B cell (primary cell): ENCODE measurements at regions not wholly inside any gene's neighbourhood (a gene's known extent, or its start where the extent isn't known, plus 50 kb on each side); places are given as distances from the start of the nearest gene placed in this dataset.

ENCODE experiments used
- ATAC-seq: fragments of 200-7000 bp; cut with Tn5 transposase; one replicate; pipeline ENCODE4 v1.10.0; 2021; ENCODE audit warnings: low read depth, mild to moderate bottlenecking, moderate number of reproducible peaks, moderate library complexity
- CTCF ChIA-PET: fragments of 350-600 bp; sonication (Branson Sonifier 250); formaldehyde crosslinking; loops from one replicate; lab custom pipeline; 2021; ENCODE audit warnings: antibody characterized with exemption, inconsistent platforms; lab: Charles Lee
- POLR2A ChIA-PET: fragments of 350-600 bp; sonication (Branson Sonifier 250); formaldehyde crosslinking; loops from one replicate; lab custom pipeline; 2021; ENCODE audit warnings: antibody characterized with exemption; lab: Charles Lee
- DNase-seq: peaks from one replicate; pipeline ENCODE4 v3.0.0; 2013
- H2AFZ ChIP-seq: 2 replicates; pipeline ENCODE4 v1.6.1; 2012; ENCODE audit warnings: mild to moderate bottlenecking, low read depth, low read length; ENCODE audit not compliant: insufficient read depth, poor library complexity, severe bottlenecking
- H3K27ac ChIP-seq, 2 donors: 1 replicate in 1 of 2; 2 replicates in 1 of 2; pipeline ENCODE4 v1.5.1; 2012 to 2013; ENCODE audit warnings: low read length in 2 of 2, mild to moderate bottlenecking in 2 of 2, moderate library complexity in 1 of 2
- H3K27me3 ChIP-seq, 4 experiments: fragments of 200-600 bp in 1 of 4; sonication (generic) in 1 of 4; replicated peaks in 1 of 4; 1 replicate in 2 of 4; 2 replicates in 2 of 4; pipeline versions ENCODE4 v1.6.1 to v1.7.0; 2013 to 2016; ENCODE audit warnings: low read length in 3 of 4, mild to moderate bottlenecking in 2 of 4, mixed read lengths in 1 of 4, moderate library complexity in 1 of 4; ENCODE audit not compliant: insufficient read depth in 4 of 4, control insufficient read depth in 3 of 4; ENCODE audit errors: control extremely low read depth in 1 of 4
- H3K36me3 ChIP-seq, 2 experiments: replicated peaks in 1 of 2; 1 replicate in 1 of 2; 2 replicates in 1 of 2; pipeline versions ENCODE4 v1.6.1 to v1.7.1; 2013; ENCODE audit warnings: low read length in 1 of 2; ENCODE audit not compliant: insufficient read depth in 2 of 2, control insufficient read depth in 1 of 2; ENCODE audit errors: control extremely low read depth in 1 of 2, extremely low read depth in 1 of 2
- H3K4me1 ChIP-seq, 2 donors: fragments of 200-600 bp in 1 of 2; sonication (generic) in 1 of 2; 1 replicate in 1 of 2; 2 replicates in 1 of 2; pipeline versions ENCODE4 v1.5.1 to v1.6.1; 2013 to 2017; ENCODE audit warnings: low read length in 2 of 2; ENCODE audit not compliant: control insufficient read depth in 2 of 2, insufficient read depth in 2 of 2
- H3K4me2 ChIP-seq: replicated peaks from 2 replicates; pipeline ENCODE3; 2012; ENCODE audit warnings: mild to moderate bottlenecking, low read depth, low read length; ENCODE audit not compliant: poor library complexity, severe bottlenecking
- H3K4me3 ChIP-seq, 5 experiments: fragments of 200-600 bp in 1 of 5; sonication (generic) in 1 of 5; 1 replicate in 3 of 5; 2 replicates in 2 of 5; pipeline versions ENCODE4 v1.5.1 to v1.7.0; 2011 to 2016; ENCODE audit warnings: low read length in 4 of 5, mild to moderate bottlenecking in 4 of 5, low read depth in 2 of 5, control low read depth in 1 of 5, moderate library complexity in 1 of 5; ENCODE audit not compliant: insufficient read depth in 1 of 5; ENCODE audit errors: control extremely low read depth in 1 of 5, extremely low read depth in 1 of 5
- H3K79me2 ChIP-seq: fragments of 200-600 bp; sonication (generic); one replicate; pipeline ENCODE4 v1.6.0; 2016; ENCODE audit warnings: low read length; ENCODE audit not compliant: control insufficient read depth, insufficient read depth
- H3K9ac ChIP-seq: fragments of 200-600 bp; sonication (generic); 2 replicates; pipeline ENCODE4 v1.6.1; 2017; ENCODE audit warnings: mild to moderate bottlenecking, low read length, moderate library complexity
- H3K9me3 ChIP-seq, 3 donors: one replicate each; pipeline versions ENCODE4 v1.6.1 to v1.7.1; 2013; ENCODE audit warnings: low read length in 2 of 3; ENCODE audit not compliant: control insufficient read depth in 2 of 3, insufficient read depth in 1 of 3; ENCODE audit errors: control extremely low read depth in 1 of 3
- H4K20me1 ChIP-seq: 2 replicates; pipeline ENCODE4 v1.6.0; 2012; ENCODE audit warnings: mild to moderate bottlenecking, low read length; ENCODE audit not compliant: insufficient read depth, control insufficient read depth, poor library complexity, severe bottlenecking
- H3K27ac Mint-ChIP-seq: one replicate; pipeline ENCODE4 v1.8.0; 2021; ENCODE audit warnings: mixed read lengths
- H3K27me3 Mint-ChIP-seq: one replicate; pipeline ENCODE4 v1.8.0; 2021; ENCODE audit warnings: mixed read lengths
- H3K4me1 Mint-ChIP-seq: one replicate; pipeline ENCODE4 v1.8.0; 2021; ENCODE audit warnings: mixed read lengths
- H3K4me3 Mint-ChIP-seq: one replicate; pipeline ENCODE4 v1.8.0; 2021; ENCODE audit warnings: mixed read lengths
- H3K9me3 Mint-ChIP-seq: one replicate; pipeline ENCODE4 v1.8.0; 2022; ENCODE audit warnings: mixed read lengths; ENCODE audit not compliant: insufficient read depth
- EZH2 ChIP-seq: IDR thresholded peaks from 2 replicates; pipeline ENCODE4 v1.6.1; 2012; ENCODE audit warnings: borderline replicate concordance, low read depth, mild to moderate bottlenecking, moderate library complexity, low read length; ENCODE audit not compliant: insufficient read depth, poor library complexity, severe bottlenecking
- WGBS: methylation state at CpG from one replicate; pipeline ENCODE4 v1.1.5; 2013; ENCODE audit warnings: missing lambda C conversion rate; ENCODE audit not compliant: insufficient coverage; 5-methylcytosine and 5-hydroxymethylcytosine counted together
- intact Hi-C: fragments of 100-400 bp; cut with micrococcal nuclease; formaldehyde crosslinking; loops from one replicate; pipeline ENCODE4 v1.10.0; 2022
- TF ChIP-seq, protein P1 (sequence below): fragments of 200-600 bp; IDR thresholded peaks from one replicate; pipeline ENCODE4 v1.8.0; 2022; ENCODE audit warnings: antibody characterized with exemption, mild to moderate bottlenecking

DNA sequence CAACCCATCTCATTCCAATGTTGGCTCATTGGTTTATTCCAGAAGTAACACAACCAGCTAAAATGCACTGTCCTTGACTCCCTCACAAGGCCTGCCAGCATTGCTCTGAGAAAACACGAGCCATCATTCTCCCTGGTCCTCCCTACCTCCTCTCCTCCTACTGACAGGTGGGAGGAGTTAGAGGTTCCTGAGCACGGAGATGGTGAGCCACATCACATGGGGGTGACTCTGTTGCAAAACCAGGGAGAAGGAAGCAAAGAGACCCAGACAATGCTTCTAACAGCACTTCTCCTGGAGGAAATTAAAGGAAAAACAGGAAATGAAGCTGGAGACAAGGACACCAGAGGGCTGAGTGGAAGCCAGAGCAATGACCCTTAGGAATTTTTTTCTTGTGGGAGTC, 667.4 kb downstream of the NTRK3 start:
- Histone ChIP-seq H2AFZ (no peak overlapping the region), H3K4me3 (no peak overlapping the region), H3K27me3 (no peaks in the 10 kb centered on the region), H3K79me2 (no peaks in the 10 kb centered on the region), H3K4me2 (no peak overlapping the region), H3K27ac (no peak overlapping the region), H3K9ac (no peak overlapping the region), H3K36me3 (no peaks in the 10 kb centered on the region), H3K9me3 (peaks cover 0 to 5% (median 0%) of the 10 kb centered on the region in 3 donors), H3K4me1 (no peaks in the 10 kb centered on the region), H4K20me1 (no peaks in the 10 kb centered on the region)
- ATAC-seq (no peak), DNase-seq (no peak)
- ChIA-PET CTCF (no interaction called here), POLR2A (no interaction called here)
- peaks cover under 1% of the 10 kb centered on the region for H3K9me3 Mint-ChIP-seq
- no peaks in the 10 kb centered on the region for H3K27me3 Mint-ChIP-seq
- H3K27ac Mint-ChIP-seq: no peak overlapping the region
- TF ChIP-seq EZH2: no peak
- TF ChIP-seq, protein P1, sequence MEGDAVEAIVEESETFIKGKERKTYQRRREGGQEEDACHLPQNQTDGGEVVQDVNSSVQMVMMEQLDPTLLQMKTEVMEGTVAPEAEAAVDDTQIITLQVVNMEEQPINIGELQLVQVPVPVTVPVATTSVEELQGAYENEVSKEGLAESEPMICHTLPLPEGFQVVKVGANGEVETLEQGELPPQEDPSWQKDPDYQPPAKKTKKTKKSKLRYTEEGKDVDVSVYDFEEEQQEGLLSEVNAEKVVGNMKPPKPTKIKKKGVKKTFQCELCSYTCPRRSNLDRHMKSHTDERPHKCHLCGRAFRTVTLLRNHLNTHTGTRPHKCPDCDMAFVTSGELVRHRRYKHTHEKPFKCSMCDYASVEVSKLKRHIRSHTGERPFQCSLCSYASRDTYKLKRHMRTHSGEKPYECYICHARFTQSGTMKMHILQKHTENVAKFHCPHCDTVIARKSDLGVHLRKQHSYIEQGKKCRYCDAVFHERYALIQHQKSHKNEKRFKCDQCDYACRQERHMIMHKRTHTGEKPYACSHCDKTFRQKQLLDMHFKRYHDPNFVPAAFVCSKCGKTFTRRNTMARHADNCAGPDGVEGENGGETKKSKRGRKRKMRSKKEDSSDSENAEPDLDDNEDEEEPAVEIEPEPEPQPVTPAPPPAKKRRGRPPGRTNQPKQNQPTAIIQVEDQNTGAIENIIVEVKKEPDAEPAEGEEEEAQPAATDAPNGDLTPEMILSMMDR: no peak
- intact Hi-C loops: no loop called here
- H3K4me3 Mint-ChIP-seq: no peak overlapping the region
- WGBS: no CpG with 5 or more reads among the region's 2 CpGs
- no peaks in the 10 kb centered on the region for H3K4me1 Mint-ChIP-seq

DNA sequence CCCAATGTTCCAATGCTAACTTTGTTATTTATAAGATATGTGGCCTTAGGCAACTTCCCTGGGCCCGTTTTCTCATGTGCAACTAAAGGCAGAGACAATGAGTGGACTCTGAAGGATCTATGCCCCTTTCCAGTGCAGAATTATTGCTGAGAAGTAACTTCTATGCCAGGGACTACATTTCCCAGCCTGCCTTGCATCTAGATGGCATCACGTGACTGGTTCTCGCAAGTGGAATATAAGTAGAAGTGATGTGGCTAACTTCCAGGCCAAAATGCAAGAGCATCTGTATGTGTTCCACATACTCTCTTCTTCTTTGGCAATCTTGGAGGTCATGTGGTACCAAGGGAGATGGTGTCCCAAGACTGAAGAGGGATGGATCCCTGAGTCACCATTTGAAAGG, 674.4 kb downstream of the NTRK3 start:
- DNase-seq (no peak), ATAC-seq (no peak)
- TF ChIP-seq, protein P1: no peak
- TF ChIP-seq EZH2: no peak
- Histone ChIP-seq H3K27ac (no peak overlapping the region), H3K9me3 (no peaks in the 10 kb centered on the region), H3K36me3 (no peaks in the 10 kb centered on the region), H2AFZ (no peak overlapping the region), H3K4me1 (no peaks in the 10 kb centered on the region), H4K20me1 (no peaks in the 10 kb centered on the region), H3K79me2 (no peaks in the 10 kb centered on the region), H3K27me3 (no peaks in the 10 kb centered on the region), H3K4me3 (no peak overlapping the region), H3K4me2 (no peak overlapping the region), H3K9ac (no peak overlapping the region)
- intact Hi-C loops: no loop called here
- ChIA-PET POLR2A (no interaction called here), CTCF (no interaction called here)
- no peaks in the 10 kb centered on the region for H3K9me3 Mint-ChIP-seq
- H3K27ac Mint-ChIP-seq: no peak overlapping the region
- 80% methylated on average over 2 of the region's 3 CpGs for WGBS
- H3K4me3 Mint-ChIP-seq: no peak overlapping the region
- H3K27me3 Mint-ChIP-seq: no peaks in the 10 kb centered on the region
- H3K4me1 Mint-ChIP-seq: no peaks in the 10 kb centered on the region
